Spleen (tissue), 7 donors: ENCODE measurements at regions not wholly inside any gene's neighbourhood (a gene's known extent, or its start where the extent isn't known, plus 50 kb on each side); places are given as distances from the start of the nearest gene placed in this dataset.

Experiments used
- CTCF ChIP-seq, 11 experiments: fragments of 200-600 bp in 7 of 11; fragments of 450-650 bp in 4 of 11; sonication (generic) in 4 of 11; IDR thresholded peaks in 8 of 11; conservative IDR thresholded peaks in 3 of 11; 1 replicate in 7 of 11; 2 replicates in 4 of 11; pipeline versions ENCODE4 v1.4.0 to v1.8.0; 2016 to 2021; ENCODE audit warnings: antibody characterized with exemption in 11 of 11, inconsistent platforms in 4 of 11, mild to moderate bottlenecking in 1 of 11
- POLR2A ChIP-seq, 3 donors: fragments of 450-650 bp; IDR thresholded peaks; one replicate each; pipeline ENCODE4 v1.5.1; 2017; ENCODE audit warnings: antibody characterized with exemption in 3 of 3, mild to moderate bottlenecking in 1 of 3
- donor health status: DM: no; HTN: no; CAD: no; lungs with moderate emphysema.
- donor health status: DM: no; HTN: no; CAD: no.
- donor health status: DM: no; HTN: no; CAD: no.

- TF ChIP-seq CTCF (IDR thresholded peaks at IDR 0.05 in 8 of 11, conservative IDR thresholded peaks at IDR 0.05 in 3 of 11) (no peak), POLR2A (IDR thresholded peaks at IDR 0.05) (no peak)
Observed at GRCh38 chr12:85657251-85657650, 179.0 kb downstream of the RASSF9 start.
